ENCODE measurements at regions not wholly inside any gene's neighbourhood (a gene's known extent, or its start where the extent isn't known, plus 50 kb on each side); places are given as distances from the start of the nearest gene placed in this dataset.

- no peak for TF ChIP-seq NR2C2 (CRISPR knock-in tag; IDR thresholded peaks at IDR 0.05; ENCODE audit: borderline replicate concordance)
- TF ChIP-seq HNRNPL (IDR thresholded peaks at IDR 0.05; ENCODE audit: low read depth, low read length): no peak
- no peak for TF ChIP-seq REPIN1 (CRISPR knock-in tag; IDR thresholded peaks at IDR 0.05; ENCODE audit: borderline replicate concordance, low read depth)
- peak; percentile 63; the same call in 1 of the 2 replicates for TF ChIP-seq ZNF251 (CRISPR knock-in tag; IDR thresholded peaks at IDR 0.05)
- no peak for TF ChIP-seq SP4 (CRISPR knock-in tag; IDR thresholded peaks at IDR 0.05)
- no peak for TF ChIP-seq CREB1 (IDR thresholded peaks at IDR 0.05)
- no peak for TF ChIP-seq CREB1 (CRISPR knock-in tag; IDR thresholded peaks at IDR 0.05)
- peak; percentile 22; the same call in 1 of the 2 replicates for TF ChIP-seq REXO4 (CRISPR knock-in tag; IDR thresholded peaks at IDR 0.05; ENCODE audit: borderline replicate concordance)
- TF ChIP-seq ETS1 (CRISPR knock-in tag; IDR thresholded peaks at IDR 0.05): no peak
- TF ChIP-seq ARID4A (CRISPR knock-in tag; IDR thresholded peaks at IDR 0.05; ENCODE audit: borderline replicate concordance): no peak
- no peak for TF ChIP-seq ZFP36 (IDR thresholded peaks at IDR 0.05; ENCODE audit: borderline replicate concordance, low read depth, low read length, partially characterized antibody)
- TF ChIP-seq PHF20 (CRISPR knock-in tag; IDR thresholded peaks at IDR 0.05): no peak
- peak; percentile 10; the same call in 1 of the 2 replicates for TF ChIP-seq NRL (CRISPR knock-in tag; IDR thresholded peaks at IDR 0.05; ENCODE audit: borderline replicate concordance)
- TF ChIP-seq ZXDC (CRISPR knock-in tag; IDR thresholded peaks at IDR 0.05): no peak
- TF ChIP-seq ZNF230 (CRISPR knock-in tag; IDR thresholded peaks at IDR 0.05): 0 out of 2 replicates have a peak, but pooled peaks have one; percentile 69
- TF ChIP-seq ZNF3 (CRISPR knock-in tag; IDR thresholded peaks at IDR 0.05): no peak
- no peak; the same call in 1 of the 2 replicates for TF ChIP-seq ZNF782 (CRISPR knock-in tag; IDR thresholded peaks at IDR 0.05; ENCODE audit: borderline replicate concordance)
- 0 out of 2 replicates have a peak, but pooled peaks have one; percentile 24 for TF ChIP-seq ARHGAP35 (CRISPR knock-in tag; IDR thresholded peaks at IDR 0.05; ENCODE audit: borderline replicate concordance)
Observed at GRCh38 chr16:85180827-85181738, 68.8 kb upstream of the CIBAR2 start (continued).
